Transverse colon (tissue), 4 donors: ENCODE measurements at regions not wholly inside any gene's neighbourhood (a gene's known extent, or its start where the extent isn't known, plus 50 kb on each side); places are given as distances from the start of the nearest gene placed in this dataset.

Experiments used
- CTCF ChIP-seq, 5 experiments: fragments of 200-600 bp in 3 of 5; fragments of 450-650 bp in 2 of 5; sonication (generic) in 3 of 5; IDR thresholded peaks; 1 replicate in 2 of 5; 2 replicates in 3 of 5; pipeline ENCODE4 v1.5.1; 2016 to 2017; ENCODE audit warnings: antibody characterized with exemption in 5 of 5, inconsistent platforms in 3 of 5, mild to moderate bottlenecking in 2 of 5, moderate library complexity in 1 of 5
- EP300 ChIP-seq: sonication (generic); formaldehyde crosslinking; IDR thresholded peaks from one replicate; pipeline ENCODE4 v1.6.1; 2017; ENCODE audit warnings: antibody characterized with exemption, low read depth
- POLR2AphosphoS5 ChIP-seq, 3 donors: sonication (generic); formaldehyde crosslinking; IDR thresholded peaks; one replicate each; pipeline ENCODE4 v1.6.1; 2016; ENCODE audit warnings: antibody characterized with exemption in 3 of 3

DNA sequence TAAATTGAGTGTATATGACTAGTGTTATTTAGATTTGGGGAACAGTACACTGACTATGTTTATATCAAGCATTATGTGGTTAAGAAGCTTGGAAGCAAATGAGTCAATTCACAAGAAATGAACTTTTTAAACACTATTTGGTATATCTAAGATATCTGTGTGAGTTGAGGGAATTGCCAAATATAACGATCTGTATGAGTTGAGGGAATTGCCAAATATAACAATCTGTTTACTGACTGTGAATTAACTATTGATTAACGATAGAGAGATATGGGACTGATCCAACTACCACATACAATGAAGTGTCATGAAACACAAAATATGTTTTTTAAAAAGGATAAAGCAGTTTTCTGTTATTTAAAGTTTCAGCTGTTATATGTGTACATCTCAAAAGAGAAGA, 301.4 kb downstream of the TENT4A start:
- TF ChIP-seq EP300 (no peak), CTCF (IDR thresholded peaks at IDR 0.05) (no peak), POLR2AphosphoS5 (IDR thresholded peaks at IDR 0.05) (no peak)
